Right atrium auricular region (tissue), 2 donors: ENCODE measurements at regions not wholly inside any gene's neighbourhood (a gene's known extent, or its start where the extent isn't known, plus 50 kb on each side); places are given as distances from the start of the nearest gene placed in this dataset.

Experiments
- DNase-seq: peaks from one replicate; pipeline ENCODE4 v3.0.0-alpha.2; 2019; ENCODE audit warnings: low spot score
- H3K27ac ChIP-seq, 2 donors: fragments of 200-600 bp; sonication (generic); 1 replicate in 1 of 2; 2 replicates in 1 of 2; pipeline ENCODE4 v1.5.1; 2016 to 2019
- H3K27me3 ChIP-seq, 2 donors: fragments of 200-600 bp; sonication (generic); one replicate each; pipeline versions ENCODE4 v1.5.1 to v1.6.0; 2017 to 2019
- H3K36me3 ChIP-seq: fragments of 200-600 bp; sonication (generic); one replicate; pipeline ENCODE4 v1.5.1; 2016
- H3K4me1 ChIP-seq, 2 donors: fragments of 200-600 bp; sonication (generic); one replicate each; pipeline versions ENCODE4 v1.5.1 to v1.6.0; 2017 to 2019
- H3K4me3 ChIP-seq, 2 donors: fragments of 200-600 bp; sonication (generic); 1 replicate in 1 of 2; 2 replicates in 1 of 2; pipeline ENCODE4 v1.5.1; 2017 to 2019; ENCODE audit warnings: mild to moderate bottlenecking in 1 of 2, moderate library complexity in 1 of 2
- H3K9me3 ChIP-seq, 2 donors: fragments of 200-600 bp; sonication (generic); one replicate each; pipeline ENCODE4 v1.5.1; 2019
- TF ChIP-seq, protein P1 (sequence below), 2 donors: fragments of 200-600 bp; sonication (generic); IDR thresholded peaks; one replicate each; pipeline ENCODE4 v1.5.1; 2019; ENCODE audit warnings: antibody characterized with exemption in 2 of 2

DNA sequence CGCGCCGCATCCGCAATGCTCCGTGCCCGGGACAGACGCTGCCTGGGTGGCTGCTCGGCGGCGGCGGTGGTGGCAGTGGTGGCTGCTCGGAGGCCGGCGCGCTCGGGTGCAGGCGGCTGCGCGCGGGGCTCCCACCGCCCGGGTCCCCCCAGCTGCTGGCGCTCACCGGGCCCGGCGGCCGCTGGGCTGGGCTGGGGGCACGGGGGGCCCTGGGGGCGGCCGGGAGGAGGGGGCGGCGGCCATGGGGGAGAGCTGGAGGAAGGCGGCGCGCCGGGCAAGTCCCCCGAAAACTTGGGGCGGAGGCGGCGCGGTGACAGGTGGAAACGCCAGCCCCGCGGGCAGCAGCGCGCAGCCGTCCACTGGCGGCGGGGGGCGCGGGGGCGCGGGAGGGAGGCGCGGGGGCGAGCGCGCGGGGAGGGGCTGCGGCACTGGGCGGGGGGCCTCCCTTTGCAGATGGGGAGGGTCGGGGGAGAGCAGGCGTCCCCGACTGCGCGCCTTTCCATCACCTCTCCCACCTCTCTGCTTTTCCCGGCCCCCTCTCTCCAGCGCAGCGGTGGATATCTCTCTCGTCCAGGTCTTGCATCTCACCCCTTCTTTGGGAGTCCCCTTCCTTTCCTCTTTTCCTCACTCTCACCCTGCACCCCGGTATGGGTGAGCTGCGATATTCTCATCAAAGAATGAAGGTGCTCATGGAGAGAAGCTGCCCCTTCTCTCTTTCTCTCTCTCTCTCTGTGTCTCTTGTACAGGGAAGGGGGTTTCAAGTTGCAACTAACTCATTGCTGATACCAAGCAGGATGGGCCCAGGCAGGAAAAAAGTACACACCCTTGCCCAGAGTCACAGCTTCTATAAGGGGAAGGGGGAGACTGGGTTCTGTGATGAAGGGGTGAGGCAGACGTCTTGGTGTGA is 83.7 kb upstream of the DHRSX start:
- TF ChIP-seq, protein P1, sequence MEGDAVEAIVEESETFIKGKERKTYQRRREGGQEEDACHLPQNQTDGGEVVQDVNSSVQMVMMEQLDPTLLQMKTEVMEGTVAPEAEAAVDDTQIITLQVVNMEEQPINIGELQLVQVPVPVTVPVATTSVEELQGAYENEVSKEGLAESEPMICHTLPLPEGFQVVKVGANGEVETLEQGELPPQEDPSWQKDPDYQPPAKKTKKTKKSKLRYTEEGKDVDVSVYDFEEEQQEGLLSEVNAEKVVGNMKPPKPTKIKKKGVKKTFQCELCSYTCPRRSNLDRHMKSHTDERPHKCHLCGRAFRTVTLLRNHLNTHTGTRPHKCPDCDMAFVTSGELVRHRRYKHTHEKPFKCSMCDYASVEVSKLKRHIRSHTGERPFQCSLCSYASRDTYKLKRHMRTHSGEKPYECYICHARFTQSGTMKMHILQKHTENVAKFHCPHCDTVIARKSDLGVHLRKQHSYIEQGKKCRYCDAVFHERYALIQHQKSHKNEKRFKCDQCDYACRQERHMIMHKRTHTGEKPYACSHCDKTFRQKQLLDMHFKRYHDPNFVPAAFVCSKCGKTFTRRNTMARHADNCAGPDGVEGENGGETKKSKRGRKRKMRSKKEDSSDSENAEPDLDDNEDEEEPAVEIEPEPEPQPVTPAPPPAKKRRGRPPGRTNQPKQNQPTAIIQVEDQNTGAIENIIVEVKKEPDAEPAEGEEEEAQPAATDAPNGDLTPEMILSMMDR (IDR thresholded peaks at IDR 0.05), result no peak
- H3K4me1 ChIP-seq, result peaks cover 0 to 9% of the 10 kb centered on the region in 2 donors
- no peak overlapping the region for H3K4me3 ChIP-seq
- H3K36me3 ChIP-seq, result no peaks in the 10 kb centered on the region
- H3K9me3 ChIP-seq, result no peaks in the 10 kb centered on the region
- no peak for DNase-seq
- H3K27me3 ChIP-seq, result peaks cover 9 to 14% of the 10 kb centered on the region in 2 donors
- H3K27ac ChIP-seq, result no peak overlapping the region

GRCh38 chrX:2583194-2584162 is 82.7 kb upstream of the DHRSX start:
- Histone ChIP-seq H3K4me3 (no peak overlapping the region), H3K27ac (no peak overlapping the region), H3K9me3 (no peaks in the 10 kb centered on the region), H3K27me3 (peaks cover 9 to 14% of the 10 kb centered on the region in 2 donors), H3K4me1 (peaks cover 0 to 9% of the 10 kb centered on the region in 2 donors), H3K36me3 (no peaks in the 10 kb centered on the region)
- no peak for DNase-seq
- TF ChIP-seq, protein P1 (IDR thresholded peaks at IDR 0.05), result no peak

DNA sequence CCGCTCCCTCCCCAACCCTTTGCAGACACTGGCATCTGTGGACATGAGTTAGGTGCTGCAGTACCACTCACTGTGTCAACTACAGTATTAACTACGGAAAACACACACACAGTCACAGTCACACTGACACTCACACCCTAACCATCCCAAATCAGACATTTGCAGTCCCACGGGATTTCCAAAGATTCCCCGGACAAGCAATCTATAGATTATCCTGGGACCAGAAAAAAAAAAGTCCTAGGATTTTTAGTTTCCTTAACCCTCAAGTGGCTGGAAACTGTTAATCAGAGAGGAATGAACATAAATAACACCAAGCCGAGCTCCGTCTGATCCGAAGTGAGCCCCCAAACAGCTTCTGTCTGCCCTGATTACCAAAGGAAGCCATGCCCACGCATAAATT is 81.9 kb upstream of the DHRSX start:
- Histone ChIP-seq H3K4me1 (peaks cover 0 to 9% of the 10 kb centered on the region in 2 donors), H3K27me3 (peaks cover 9 to 14% of the 10 kb centered on the region in 2 donors), H3K36me3 (no peaks in the 10 kb centered on the region), H3K27ac (no peak overlapping the region), H3K4me3 (no peak overlapping the region), H3K9me3 (no peaks in the 10 kb centered on the region)
- TF ChIP-seq, protein P1 (IDR thresholded peaks at IDR 0.05), result no peak
- DNase-seq, result no peak

GRCh38 chrX:2581296-2581695 is 80.5 kb upstream of the DHRSX start:
- no peaks in the 10 kb centered on the region for H3K36me3 ChIP-seq
- DNase-seq, result no peak
- no peaks in the 10 kb centered on the region for H3K9me3 ChIP-seq
- H3K4me3 ChIP-seq, result no peak overlapping the region
- TF ChIP-seq, protein P1 (IDR thresholded peaks at IDR 0.05), result no peak
- peaks cover 9 to 14% of the 10 kb centered on the region in 2 donors for H3K27me3 ChIP-seq
- H3K27ac ChIP-seq, result no peak overlapping the region
- peaks cover 0 to 9% of the 10 kb centered on the region in 2 donors for H3K4me1 ChIP-seq

GRCh38 chrX:2578864-2579263 is 78.1 kb upstream of the DHRSX start:
- H3K4me1 ChIP-seq, result peaks cover 0 to 9% of the 10 kb centered on the region in 2 donors
- no peak for DNase-seq
- peaks cover 9 to 14% of the 10 kb centered on the region in 2 donors for H3K27me3 ChIP-seq
- no peak overlapping the region for H3K4me3 ChIP-seq
- no peaks in the 10 kb centered on the region for H3K9me3 ChIP-seq
- TF ChIP-seq, protein P1 (IDR thresholded peaks at IDR 0.05), result no peak
- H3K36me3 ChIP-seq, result no peaks in the 10 kb centered on the region
- H3K27ac ChIP-seq, result no peak overlapping the region
